Mucosa of descending colon (tissue), 3 donors: ENCODE measurements at regions not wholly inside any gene's neighbourhood (a gene's known extent, or its start where the extent isn't known, plus 50 kb on each side); places are given as distances from the start of the nearest gene placed in this dataset.
"Not testable (repeated sequence)": the region's sequence is repeated elsewhere in the genome, so short reads cannot be mapped to it uniquely, and the experiment has no call there.

Experiments used
- ATAC-seq: fragments of 200-7000 bp; cut with Tn5 transposase; one replicate; pipeline ENCODE4 v1.9.1; 2020; ENCODE audit warnings: mild to moderate bottlenecking, moderate library complexity
- DNase-seq, 3 donors: peaks; one replicate each; pipeline ENCODE4 v3.0.0-alpha.2; 2020
- H3K36me3 ChIP-seq: fragments of 200-600 bp; one replicate; pipeline ENCODE4 v1.8.0; 2021; ENCODE audit warnings: low read depth, mild to moderate bottlenecking
- H3K4me1 ChIP-seq: fragments of 200-600 bp; one replicate; pipeline ENCODE4 v1.8.0; 2021; ENCODE audit warnings: low read depth, mild to moderate bottlenecking
- H3K4me3 ChIP-seq: fragments of 200-600 bp; one replicate; pipeline ENCODE4 v1.8.0; 2021; ENCODE audit warnings: mild to moderate bottlenecking
- H3K9me3 ChIP-seq: fragments of 200-600 bp; one replicate; pipeline ENCODE4 v1.8.0; 2021; ENCODE audit warnings: mild to moderate bottlenecking
- intact Hi-C, 2 donors: fragments of 100-400 bp; cut with DNase I in 1 of 2; cut with micrococcal nuclease in 1 of 2; formaldehyde crosslinking; loops; one replicate each; pipeline versions ENCODE4 v1.11.0 to v1.11.1; 2022; cut with DNase I, micrococcal nuclease
- TF ChIP-seq, protein P1 (sequence below): fragments of 200-600 bp; IDR thresholded peaks from one replicate; pipeline ENCODE4 v1.8.0; 2022; ENCODE audit warnings: antibody characterized with exemption, mild to moderate bottlenecking
- donor health status: DM: no; HTN: no; CAD: no; lungs with moderate emphysema.
- donor health status: DM: no; HTN: no; CAD: no.
- donor health status: DM: no; HTN: yes; CAD: no.

DNA sequence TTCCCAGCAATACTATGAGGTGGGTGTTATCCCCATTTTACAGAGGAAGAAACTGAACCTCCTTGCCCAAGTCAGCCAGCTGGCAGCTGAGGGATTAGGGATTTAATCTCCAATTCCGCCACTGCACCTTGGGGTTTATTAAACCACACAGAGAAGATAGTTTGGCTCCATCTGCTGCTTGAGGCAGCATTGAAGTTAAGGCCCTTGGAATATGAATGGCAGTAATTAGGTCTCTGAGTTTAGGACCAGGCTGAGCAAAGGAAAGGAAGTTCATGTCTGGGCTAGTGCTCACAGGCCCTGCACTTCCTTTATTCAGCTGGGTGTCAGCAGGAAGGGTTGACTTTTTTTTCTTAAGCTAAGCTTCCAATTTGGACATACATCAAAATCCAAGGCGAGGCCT is 86.9 kb upstream of the GDNF start:
- H3K36me3 ChIP-seq, result no peaks in the 10 kb centered on the region
- intact Hi-C loops, result no loop called here
- H3K4me3 ChIP-seq, result no peak overlapping the region
- H3K4me1 ChIP-seq, result no peaks in the 10 kb centered on the region
- ATAC-seq (no peak), DNase-seq (no peak)
- TF ChIP-seq, protein P1, sequence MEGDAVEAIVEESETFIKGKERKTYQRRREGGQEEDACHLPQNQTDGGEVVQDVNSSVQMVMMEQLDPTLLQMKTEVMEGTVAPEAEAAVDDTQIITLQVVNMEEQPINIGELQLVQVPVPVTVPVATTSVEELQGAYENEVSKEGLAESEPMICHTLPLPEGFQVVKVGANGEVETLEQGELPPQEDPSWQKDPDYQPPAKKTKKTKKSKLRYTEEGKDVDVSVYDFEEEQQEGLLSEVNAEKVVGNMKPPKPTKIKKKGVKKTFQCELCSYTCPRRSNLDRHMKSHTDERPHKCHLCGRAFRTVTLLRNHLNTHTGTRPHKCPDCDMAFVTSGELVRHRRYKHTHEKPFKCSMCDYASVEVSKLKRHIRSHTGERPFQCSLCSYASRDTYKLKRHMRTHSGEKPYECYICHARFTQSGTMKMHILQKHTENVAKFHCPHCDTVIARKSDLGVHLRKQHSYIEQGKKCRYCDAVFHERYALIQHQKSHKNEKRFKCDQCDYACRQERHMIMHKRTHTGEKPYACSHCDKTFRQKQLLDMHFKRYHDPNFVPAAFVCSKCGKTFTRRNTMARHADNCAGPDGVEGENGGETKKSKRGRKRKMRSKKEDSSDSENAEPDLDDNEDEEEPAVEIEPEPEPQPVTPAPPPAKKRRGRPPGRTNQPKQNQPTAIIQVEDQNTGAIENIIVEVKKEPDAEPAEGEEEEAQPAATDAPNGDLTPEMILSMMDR, result no peak
- H3K9me3 ChIP-seq, result no peaks in the 10 kb centered on the region

GRCh38 chr5:37921452-37921851 is 81.6 kb upstream of the GDNF start:
- no peak for DNase-seq
- Histone ChIP-seq H3K4me1 (no peaks in the 10 kb centered on the region), H3K9me3 (no peaks in the 10 kb centered on the region), H3K4me3 (no peak overlapping the region), H3K36me3 (no peaks in the 10 kb centered on the region)
- TF ChIP-seq, protein P1, result no peak
- no peak for ATAC-seq
- intact Hi-C loops, result no loop called here

GRCh38 chr5:37918424-37918823 is 78.6 kb upstream of the GDNF start:
- DNase-seq (no peak), ATAC-seq (no peak)
- TF ChIP-seq, protein P1, result no peak
- intact Hi-C loops, result no loop called here
- Histone ChIP-seq H3K9me3 (no peaks in the 10 kb centered on the region), H3K36me3 (no peaks in the 10 kb centered on the region), H3K4me3 (no peak overlapping the region), H3K4me1 (no peaks in the 10 kb centered on the region)

GRCh38 chr5:37916525-37916924 is 76.7 kb upstream of the GDNF start:
- no peak for ATAC-seq
- Histone ChIP-seq H3K4me3 (no peak overlapping the region), H3K9me3 (no peaks in the 10 kb centered on the region), H3K36me3 (no peaks in the 10 kb centered on the region), H3K4me1 (no peaks in the 10 kb centered on the region)
- intact Hi-C loops, result no loop called here
- DNase-seq, result no peak
- TF ChIP-seq, protein P1, result no peak

GRCh38 chr5:37915097-37915736 is 75.4 kb upstream of the GDNF start:
- TF ChIP-seq, protein P1, result no peak
- ATAC-seq (no peak), DNase-seq (no peak)
- Histone ChIP-seq H3K4me1 (no peaks in the 10 kb centered on the region), H3K4me3 (no peak overlapping the region), H3K36me3 (no peaks in the 10 kb centered on the region), H3K9me3 (no peaks in the 10 kb centered on the region)
- intact Hi-C loops, result no loop called here

- H3K4me1 ChIP-seq, H3K9me3 ChIP-seq, ATAC-seq, H3K4me3 ChIP-seq, H3K36me3 ChIP-seq, intact Hi-C loops, DNase-seq: not testable (repeated sequence)
These were observed 69.9 kb upstream of the GDNF start for GRCh38 chr5:37909610-37910266.
